GM18508 (cell line): ENCODE measurements at regions not wholly inside any gene's neighbourhood (a gene's known extent, or its start where the extent isn't known, plus 50 kb on each side); places are given as distances from the start of the nearest gene placed in this dataset.
"Not testable (repeated sequence)": the region's sequence is repeated elsewhere in the genome, so short reads cannot be mapped to it uniquely, and the experiment has no call there.

Source experiments
- ATAC-seq: cut with Tn5 transposase; IDR thresholded peaks from one replicate; pipeline ENCODE4 v1.9.1; 2021; ENCODE audit warnings: moderate number of reproducible peaks; ENCODE audit not compliant: insufficient read depth, unreplicated experiment

DNA sequence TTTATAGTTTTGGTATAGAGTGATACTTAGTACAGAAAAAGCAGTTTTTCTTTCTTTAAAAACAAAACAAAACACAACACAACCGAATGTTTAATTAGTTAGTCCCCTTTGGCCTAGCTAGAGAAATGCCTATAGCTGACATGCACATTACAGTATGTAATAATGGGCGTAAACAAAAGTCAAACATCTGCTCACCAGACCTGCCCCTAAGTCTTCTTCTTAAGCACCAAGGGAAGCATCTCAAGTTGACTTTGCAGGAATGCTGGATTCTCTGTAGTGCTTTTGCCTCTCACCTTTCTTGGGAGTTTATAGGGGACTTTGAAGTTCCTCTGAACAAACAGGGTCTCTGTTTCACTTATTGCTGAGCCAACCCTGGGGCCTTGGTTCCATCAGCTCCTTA lies 143.7 kb downstream of the TM2D1 start:
- no peak for ATAC-seq

DNA sequence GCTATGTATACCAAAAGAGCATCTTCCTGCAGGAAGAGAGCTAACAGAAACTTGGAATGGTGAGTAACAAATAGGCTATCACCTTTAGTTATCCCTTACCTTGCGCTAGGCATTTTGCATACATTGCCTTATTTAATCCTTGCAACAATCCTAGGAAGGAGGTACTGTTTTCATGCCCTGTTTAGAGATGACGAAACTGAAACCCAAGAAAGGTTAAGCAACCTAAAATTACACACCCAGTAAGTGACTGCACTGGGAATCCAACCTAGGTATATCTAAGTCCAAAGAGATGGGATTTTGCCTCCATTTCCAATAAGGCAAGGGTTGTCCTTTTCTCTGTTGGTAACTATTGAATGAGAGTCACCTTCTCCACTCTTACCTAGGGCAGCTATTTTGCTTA lies 144.5 kb downstream of the TM2D1 start:
- ATAC-seq = no peak

DNA sequence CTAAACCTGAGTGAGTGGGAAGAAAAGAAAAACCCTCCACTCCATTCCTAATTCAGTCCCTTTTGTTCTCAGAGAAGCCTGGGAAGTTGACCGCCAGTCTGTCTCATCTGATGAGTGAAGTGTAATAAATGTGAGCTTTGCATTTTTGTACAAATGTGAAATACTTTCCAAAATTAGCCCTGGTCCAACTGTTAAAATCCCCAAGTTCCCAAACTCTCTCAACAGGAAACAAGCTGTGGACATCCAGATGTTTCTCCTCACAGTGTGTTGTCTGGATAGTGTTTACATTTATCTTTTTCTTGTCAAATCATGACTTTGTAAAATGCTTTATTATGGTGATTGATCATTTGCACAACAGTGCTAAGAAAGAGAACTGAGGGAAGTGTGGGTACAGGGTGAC lies 145.1 kb downstream of the TM2D1 start:
- no peak for ATAC-seq

DNA sequence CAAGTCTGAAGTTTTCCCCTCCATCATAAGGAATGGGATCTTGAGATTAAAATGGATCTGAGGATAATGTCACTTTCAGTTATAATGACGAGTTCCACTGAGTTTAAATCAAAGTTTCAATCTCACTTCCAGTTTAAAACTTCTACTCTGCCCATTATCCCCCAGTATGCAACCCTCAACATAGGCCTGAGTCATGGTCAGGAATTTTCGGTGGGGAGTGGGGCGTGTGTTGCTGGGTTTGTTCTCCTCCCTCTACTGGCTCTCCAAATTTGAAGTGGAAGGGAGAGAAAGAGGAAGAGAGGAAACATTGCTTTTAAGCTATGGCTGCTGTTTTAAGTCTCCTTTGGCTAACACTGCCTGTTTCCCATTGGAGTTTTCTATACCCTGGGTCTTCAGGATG lies 152.9 kb downstream of the TM2D1 start:
- ATAC-seq = no peak

GRCh38 chr1:61570191-61570590 lies 154.8 kb downstream of the TM2D1 start:
- ATAC-seq = no peak

DNA sequence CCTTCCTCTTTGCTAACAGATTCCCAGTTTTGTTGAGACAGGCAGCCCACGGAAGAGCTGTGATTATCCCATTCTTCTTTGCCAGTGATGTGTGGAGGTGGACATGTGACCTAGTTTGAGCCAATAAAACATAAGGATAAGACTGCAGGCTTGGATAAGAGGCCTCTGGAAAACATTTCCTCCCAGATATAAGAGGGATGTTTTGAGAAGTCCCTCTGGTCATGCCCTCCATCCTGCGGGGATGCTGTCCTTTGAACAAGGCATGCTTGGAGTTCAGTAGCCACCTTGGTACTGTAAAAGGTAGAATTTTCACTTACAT lies 155.7 kb downstream of the TM2D1 start:
- no peak for ATAC-seq

- ATAC-seq = no peak
Measured at GRCh38 chr1:61568460-61569302, 156.3 kb downstream of the TM2D1 start.

- no peak for ATAC-seq
Measured at GRCh38 chr1:61566177-61566576, 158.8 kb downstream of the TM2D1 start.

- no peak for ATAC-seq
Measured at GRCh38 chr1:61563611-61564010, 161.3 kb downstream of the TM2D1 start.

DNA sequence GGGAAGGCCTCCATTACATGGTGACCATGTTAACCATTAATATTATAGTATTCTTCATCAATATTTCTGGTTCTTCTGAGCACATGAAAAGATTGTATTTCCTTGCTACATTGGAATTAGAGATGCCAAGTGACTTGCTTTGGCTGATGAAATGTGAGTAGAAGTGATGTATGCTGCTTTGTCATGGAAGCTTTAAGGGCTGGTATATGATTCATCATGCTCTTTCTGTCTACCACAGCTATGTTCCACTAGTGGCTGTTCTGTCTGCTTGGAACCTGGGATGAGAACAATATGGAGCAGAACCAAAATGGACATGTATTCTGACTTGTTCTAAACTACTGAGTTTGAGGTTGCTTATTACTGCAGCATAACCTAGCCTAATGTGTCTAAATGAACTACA lies 163.3 kb downstream of the TM2D1 start:
- ATAC-seq = no peak

- ATAC-seq = no peak
Measured at GRCh38 chr1:61560385-61560784, 164.6 kb downstream of the TM2D1 start.

GRCh38 chr1:61556631-61557030 lies 168.3 kb downstream of the TM2D1 start:
- no peak for ATAC-seq

GRCh38 chr1:61552630-61553305 lies 172.2 kb downstream of the TM2D1 start:
- no peak for ATAC-seq

DNA sequence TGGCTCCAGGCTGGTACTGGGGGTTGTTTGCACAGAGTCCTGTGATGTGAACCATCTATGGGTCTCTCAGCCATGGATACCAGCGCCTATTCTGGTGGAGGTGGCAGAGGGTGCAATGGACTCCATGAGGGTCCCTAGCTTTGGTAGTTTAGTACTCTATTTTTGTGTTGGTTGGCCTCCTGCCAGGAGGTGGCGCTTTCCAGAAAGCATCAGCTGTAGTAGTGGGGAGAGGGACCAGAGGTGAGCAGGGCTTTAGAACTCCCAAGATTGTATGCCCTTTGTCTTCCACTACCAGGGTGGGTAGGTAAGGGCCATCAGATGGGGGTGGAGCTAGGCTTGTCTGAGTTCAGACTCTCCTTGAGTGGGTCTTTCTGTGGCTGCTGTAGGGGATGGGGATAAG lies 177.6 kb downstream of the TM2D1 start:
- not testable (repeated sequence) for ATAC-seq

GRCh38 chr1:61544870-61545269 lies 180.1 kb downstream of the TM2D1 start:
- not testable (repeated sequence) for ATAC-seq

GRCh38 chr1:61543498-61543897 lies 181.4 kb downstream of the TM2D1 start:
- not testable (repeated sequence) for ATAC-seq

- ATAC-seq = no peak
Measured at GRCh38 chr1:61539720-61540462, 185.1 kb downstream of the TM2D1 start.

DNA sequence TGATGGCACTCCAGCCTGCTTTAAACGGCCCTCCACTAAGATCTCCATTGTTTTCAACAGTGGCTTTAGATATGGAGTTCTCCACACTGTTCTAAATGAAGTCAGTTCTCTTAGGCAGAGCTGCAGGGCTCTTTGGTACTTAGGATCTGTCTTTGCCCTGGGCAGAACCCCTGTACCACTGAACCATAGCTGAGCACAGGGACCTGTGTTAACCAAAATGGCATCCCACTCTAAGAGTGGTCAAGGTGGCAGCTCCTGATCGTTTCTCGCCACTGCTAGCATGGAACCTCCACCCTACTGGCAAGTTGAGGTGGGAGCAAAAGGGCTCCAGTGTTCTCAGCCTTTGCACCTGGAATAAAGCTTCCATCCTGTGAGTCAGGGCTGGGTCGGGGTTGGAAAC lies 186.7 kb downstream of the TM2D1 start:
- ATAC-seq = no peak

DNA sequence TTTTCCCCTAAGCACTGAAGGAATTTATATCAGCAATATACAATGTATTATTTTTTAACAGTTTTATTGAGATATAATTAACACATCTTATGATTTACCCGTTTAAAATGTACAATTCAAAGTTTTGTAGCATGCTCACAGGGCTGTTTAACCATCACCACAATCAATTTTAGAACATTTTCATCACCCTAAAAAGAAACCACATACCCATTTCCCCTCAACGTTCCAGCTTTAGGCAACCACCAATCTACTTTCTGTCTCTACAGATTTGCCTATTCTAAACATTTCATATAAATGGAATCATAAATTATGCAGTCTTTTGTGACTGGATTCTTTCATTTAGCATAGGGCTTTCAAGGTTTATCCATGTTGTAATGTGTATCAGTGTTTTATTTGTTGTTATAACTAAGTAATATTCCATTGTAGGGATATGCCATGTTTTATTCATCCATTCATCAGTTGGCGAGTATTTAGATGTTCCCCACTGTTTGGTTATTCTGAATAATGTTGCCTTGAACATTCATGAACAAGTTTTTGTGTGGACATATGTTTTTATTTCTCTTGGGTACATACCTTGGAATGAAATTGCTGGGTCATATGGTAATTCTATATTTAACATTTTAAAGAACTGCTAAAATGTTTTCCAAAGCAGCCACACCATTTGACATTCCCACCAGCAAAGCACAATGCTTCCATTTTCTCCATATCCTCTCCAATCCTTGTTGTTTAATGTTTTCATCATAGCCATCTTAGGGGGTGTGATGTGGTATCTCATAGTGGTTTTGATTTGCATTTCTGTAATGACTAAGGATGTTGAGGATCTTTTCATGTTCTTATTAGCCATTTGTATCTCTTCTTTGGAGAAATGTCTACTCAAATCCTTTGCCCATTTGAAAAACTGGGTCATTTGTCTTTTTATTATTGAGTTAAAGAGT lies 188.5 kb downstream of the TM2D1 start:
- ATAC-seq = no peak

DNA sequence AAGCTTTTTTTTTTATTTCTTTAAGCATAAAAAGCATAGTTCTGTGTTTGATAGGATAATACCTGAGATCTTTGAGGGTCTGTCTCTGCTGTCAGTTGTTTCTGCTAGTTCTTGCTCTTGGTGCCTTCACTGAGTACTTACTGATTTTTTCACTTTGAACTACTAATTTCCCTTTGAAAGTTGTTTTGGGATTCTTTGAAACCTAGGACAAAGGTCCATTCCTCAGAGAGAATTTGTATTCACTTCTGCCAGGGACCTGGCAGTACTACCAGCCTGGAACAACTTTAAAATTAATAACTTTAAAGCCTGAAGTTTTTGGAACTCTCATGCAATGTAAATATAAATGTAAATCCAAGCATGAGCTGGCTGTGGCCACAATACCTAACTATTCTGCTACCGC lies 190.1 kb downstream of the TM2D1 start:
- ATAC-seq = no peak
